GM12874 (cell line): ENCODE measurements at regions not wholly inside any gene's neighbourhood (a gene's known extent, or its start where the extent isn't known, plus 50 kb on each side); places are given as distances from the start of the nearest gene placed in this dataset.

Source experiments
- CTCF ChIP-seq: IDR thresholded peaks from 2 replicates; pipeline ENCODE4 v1.5.1; 2011; ENCODE audit warnings: low read depth, mild to moderate bottlenecking, control low read depth, low read length, moderate library complexity; ENCODE audit not compliant: insufficient read depth

- TF ChIP-seq CTCF: no peak
These were observed 130.2 kb upstream of the KIT start for GRCh38 chr4:54527532-54527931.

- no peak for TF ChIP-seq CTCF
These were observed 118.2 kb upstream of the KIT start for GRCh38 chr4:54539500-54540029.

GRCh38 chr4:54540931-54541330 is 116.8 kb upstream of the KIT start:
- no peak for TF ChIP-seq CTCF

GRCh38 chr4:54541426-54542118 is 116.2 kb upstream of the KIT start:
- TF ChIP-seq CTCF: no peak

- TF ChIP-seq CTCF: no peak
These were observed 115.7 kb upstream of the KIT start for GRCh38 chr4:54542119-54542438.

- no peak for TF ChIP-seq CTCF
These were observed 115.2 kb upstream of the KIT start for GRCh38 chr4:54542540-54543041.

GRCh38 chr4:54543088-54543795 is 114.5 kb upstream of the KIT start:
- no peak for TF ChIP-seq CTCF
